ENCODE measurements at regions not wholly inside any gene's neighbourhood (a gene's known extent, or its start where the extent isn't known, plus 50 kb on each side); places are given as distances from the start of the nearest gene placed in this dataset.

DNA sequence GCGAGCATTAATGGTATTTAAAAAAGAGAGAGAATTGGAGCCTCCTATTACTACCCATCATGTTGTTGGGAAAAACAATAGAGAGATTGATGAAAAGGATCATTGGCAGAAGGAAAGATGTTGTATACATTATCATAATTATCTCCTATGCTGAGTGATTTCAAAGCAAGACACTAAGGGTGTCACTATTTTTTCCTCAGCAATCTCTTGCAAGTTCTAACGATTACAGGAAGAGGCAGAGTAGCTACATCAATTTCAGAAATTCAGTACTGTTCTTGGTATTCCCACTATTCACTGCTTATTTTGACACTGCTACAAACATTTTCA, 891.2 kb downstream of the C6orf118 start:
- Histone ChIP-seq H3K79me2 (ENCODE audit: insufficient read depth, low read length) (no peaks in the 10 kb centered on the region), H3K36me3 (replicated peaks in 1 of 2; ENCODE audit: control insufficient read depth in 1 of 2, insufficient read depth in 2 of 2, low read length in 2 of 2) (no peaks in the 10 kb centered on the region), H3K4me1 (ENCODE audit: insufficient read depth, low read length) (no peaks in the 10 kb centered on the region), H4K20me1 (ENCODE audit: insufficient read depth, low read length) (no peaks in the 10 kb centered on the region), H3K27ac (ENCODE audit: extremely low read length, insufficient read depth, low read length) (no peak overlapping the region), H3K9ac (ENCODE audit: insufficient read depth, low read depth, low read length) (no peak overlapping the region), H3K9me3 (ENCODE audit: low read length) (peaks cover 100% of the 10 kb centered on the region), H3K27me3 (ENCODE audit: control insufficient read depth in 1 of 2, insufficient read depth in 2 of 2, low read length in 2 of 2) (no peaks in the 10 kb centered on the region), H2AFZ (ENCODE audit: low read length) (no peak overlapping the region), H3K4me2 (ENCODE audit: low read depth, low read length) (no peak overlapping the region), H3K4me3 (replicated peaks in 1 of 3; ENCODE audit: insufficient read depth in 1 of 3, low read depth in 2 of 3, low read length in 3 of 3) (no peak overlapping the region)
- WGBS (ENCODE audit: low lambda C conversion rate) = 0% methylated on average over 2 of the region's 2 CpGs
- no TSS peak for BruUV-seq (replicated peaks)
- TF ChIP-seq HMG20A (CRISPR knock-in tag; IDR thresholded peaks at IDR 0.05; ENCODE audit: borderline replicate concordance) = no peak
- CTCF ChIA-PET (ENCODE audit: low intra/inter-chr PET ratio, low total read pairs) = no interaction called here
- intact Hi-C loops (cut with micrococcal nuclease; ENCODE audit: unreplicated experiment) = no loop called here
- ATAC-seq = no peak
- no peak for FAIRE-seq
- POLR2A ChIA-PET = no interaction called here
- in situ Hi-C loops (cut with HindIII; ENCODE audit: extremely low pct_ligation_motif_present, low pct_unique_long_range_greater_than_20kb) = no loop called here
- no peak for DNase-seq (ENCODE audit: low spot score)

DNA sequence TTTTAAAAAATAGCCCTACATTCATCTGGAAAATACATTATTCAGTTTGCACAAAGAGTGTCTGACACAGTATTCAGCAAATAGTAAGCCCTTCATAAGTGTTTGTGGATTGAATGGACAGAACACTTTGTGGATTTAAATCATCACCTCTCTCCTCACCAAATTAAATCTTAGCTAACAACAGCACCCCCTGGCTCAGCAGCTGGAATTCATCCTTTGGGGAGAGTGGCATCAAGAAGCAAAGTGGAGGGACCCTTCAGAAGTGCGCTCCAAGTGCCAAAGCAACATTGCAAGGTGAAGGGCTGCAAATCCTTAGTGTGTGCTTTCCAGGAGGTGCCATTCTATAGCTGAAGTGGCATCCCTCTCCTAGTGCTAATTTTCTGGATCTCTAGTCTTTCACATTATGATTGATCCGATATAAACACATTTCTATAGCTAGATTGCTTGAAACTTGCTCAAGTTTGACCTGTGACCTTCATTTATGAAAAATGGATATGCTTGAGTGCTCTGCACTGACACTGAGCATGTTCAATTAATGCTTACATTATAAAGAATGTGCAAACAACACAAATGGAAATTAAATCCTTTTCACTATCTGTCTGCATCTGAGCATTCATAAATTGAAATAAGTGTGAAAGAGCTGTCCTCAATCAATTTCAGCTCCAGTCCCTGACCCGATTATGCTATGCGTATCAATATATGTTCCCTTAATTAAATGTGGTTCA, 891.7 kb downstream of the C6orf118 start:
- TF ChIP-seq GATA4 (IDR thresholded peaks at IDR 0.05; ENCODE audit: borderline replicate concordance, low read depth) = no peak
- no peak for TF ChIP-seq FUBP1 (CRISPR knock-in tag; IDR thresholded peaks at IDR 0.05; ENCODE audit: borderline replicate concordance)
- TF ChIP-seq CC2D1A (CRISPR knock-in tag; IDR thresholded peaks at IDR 0.05) = no peak
- TF ChIP-seq ZNF468 (CRISPR knock-in tag; IDR thresholded peaks at IDR 0.05) = no peak
- no peak for TF ChIP-seq RCOR2 (CRISPR knock-in tag; IDR thresholded peaks at IDR 0.05)
- H3K9me3 ChIP-seq (ENCODE audit: low read length) = peaks cover 100% of the 10 kb centered on the region
- H3K4me1 ChIP-seq (ENCODE audit: insufficient read depth, low read length) = no peaks in the 10 kb centered on the region
- no peaks in the 10 kb centered on the region for H3K36me3 ChIP-seq (replicated peaks in 1 of 2; ENCODE audit: control insufficient read depth in 1 of 2, insufficient read depth in 2 of 2, low read length in 2 of 2)
- intact Hi-C loops (cut with micrococcal nuclease; ENCODE audit: unreplicated experiment) (no loop called here), in situ Hi-C loops (cut with HindIII; ENCODE audit: extremely low pct_ligation_motif_present, low pct_unique_long_range_greater_than_20kb) (no loop called here)
- BruUV-seq (replicated peaks) = no TSS peak
- H3K27me3 ChIP-seq (ENCODE audit: control insufficient read depth in 1 of 2, insufficient read depth in 2 of 2, low read length in 2 of 2) = no peaks in the 10 kb centered on the region
- ATAC-seq (no peak), FAIRE-seq (no peak), DNase-seq (ENCODE audit: low spot score) (no peak)
- ChIA-PET CTCF (ENCODE audit: low intra/inter-chr PET ratio, low total read pairs) (no interaction called here), POLR2A (no interaction called here)
- no peak overlapping the region for H3K27ac ChIP-seq (ENCODE audit: extremely low read length, insufficient read depth, low read length)
- no peak overlapping the region for H2AFZ ChIP-seq (ENCODE audit: low read length)
- no peak overlapping the region for H3K9ac ChIP-seq (ENCODE audit: insufficient read depth, low read depth, low read length)
- H3K4me3 ChIP-seq (replicated peaks in 1 of 3; ENCODE audit: insufficient read depth in 1 of 3, low read depth in 2 of 3, low read length in 3 of 3) = no peak overlapping the region
- H4K20me1 ChIP-seq (ENCODE audit: insufficient read depth, low read length) = no peaks in the 10 kb centered on the region
- H3K79me2 ChIP-seq (ENCODE audit: insufficient read depth, low read length) = no peaks in the 10 kb centered on the region
- H3K4me2 ChIP-seq (ENCODE audit: low read depth, low read length) = no peak overlapping the region
- WGBS (ENCODE audit: low lambda C conversion rate) = 22% methylated on average over 4 of the region's 4 CpGs

Measured in HepG2 (cell line).